Liver (tissue), 7 donors: ENCODE measurements at regions not wholly inside any gene's neighbourhood (a gene's known extent, or its start where the extent isn't known, plus 50 kb on each side); places are given as distances from the start of the nearest gene placed in this dataset.

ENCODE experiments used
- DNase-seq: peaks from one replicate; pipeline ENCODE4 v3.0.0-alpha.2; 2017; ENCODE audit warnings: low spot score
- H3K27ac ChIP-seq, 2 donors: one replicate each; pipeline ENCODE4 v1.7.0; 2013; ENCODE audit warnings: inconsistent platforms in 2 of 2, low read length in 2 of 2, control low read depth in 1 of 2, low read depth in 1 of 2, mild to moderate bottlenecking in 1 of 2
- H3K27me3 ChIP-seq, 4 donors: one replicate each; pipeline versions ENCODE4 v1.6.1 to v1.7.0; 2013; ENCODE audit warnings: low read length in 3 of 4, inconsistent platforms in 1 of 4, mild to moderate bottlenecking in 1 of 4, moderate library complexity in 1 of 4; ENCODE audit not compliant: control insufficient read depth in 4 of 4, insufficient read depth in 4 of 4
- H3K36me3 ChIP-seq, 4 donors: one replicate each; pipeline versions ENCODE4 v1.6.1 to v1.7.0; 2013; ENCODE audit warnings: low read length in 3 of 4, mild to moderate bottlenecking in 3 of 4, low read depth in 1 of 4, moderate library complexity in 1 of 4; ENCODE audit not compliant: control insufficient read depth in 4 of 4, insufficient read depth in 3 of 4
- H3K4me1 ChIP-seq, 4 donors: one replicate each; pipeline versions ENCODE4 v1.6.1 to v1.7.0; 2013; ENCODE audit warnings: low read length in 3 of 4, mild to moderate bottlenecking in 3 of 4, moderate library complexity in 1 of 4; ENCODE audit not compliant: control insufficient read depth in 4 of 4, insufficient read depth in 4 of 4
- H3K4me3 ChIP-seq, 3 donors: one replicate each; pipeline versions ENCODE4 v1.6.1 to v1.7.0; 2013; ENCODE audit warnings: low read length in 3 of 3, control low read depth in 1 of 3, low read depth in 1 of 3, mild to moderate bottlenecking in 1 of 3
- H3K9ac ChIP-seq, 2 donors: one replicate each; pipeline ENCODE4 v1.7.0; 2013; ENCODE audit warnings: low read length in 2 of 2, mild to moderate bottlenecking in 2 of 2, moderate library complexity in 2 of 2, control low read depth in 1 of 2, low read depth in 1 of 2
- H3K9me3 ChIP-seq, 4 donors: one replicate each; pipeline versions ENCODE4 v1.6.1 to v1.7.0; 2013; ENCODE audit warnings: low read length in 3 of 4; ENCODE audit not compliant: control insufficient read depth in 4 of 4
- EGR1 ChIP-seq, 2 donors: IDR thresholded peaks; 2 replicates each; pipeline ENCODE4 v1.6.1; 2016 to 2018; ENCODE audit warnings: antibody characterized with exemption in 2 of 2, low read depth in 2 of 2
- FOXA2 ChIP-seq: IDR thresholded peaks from 2 replicates; pipeline ENCODE4 v1.6.1; 2016; ENCODE audit warnings: antibody characterized with exemption
- GABPA ChIP-seq, 2 donors: IDR thresholded peaks in 1 of 2; conservative IDR thresholded peaks in 1 of 2; 2 replicates each; pipeline ENCODE4 v1.6.1; 2016; ENCODE audit warnings: antibody characterized with exemption in 2 of 2, mild to moderate bottlenecking in 1 of 2, moderate library complexity in 1 of 2
- HNF4A ChIP-seq, 2 donors: conservative IDR thresholded peaks; 2 replicates each; pipeline ENCODE4 v1.6.1; 2016; ENCODE audit warnings: antibody characterized with exemption in 2 of 2, mild to moderate bottlenecking in 2 of 2
- JUND ChIP-seq, 2 donors: IDR thresholded peaks; 2 replicates each; pipeline ENCODE4 v1.6.1; 2016; ENCODE audit warnings: antibody characterized with exemption in 2 of 2
- NR2F2 ChIP-seq: IDR thresholded peaks from 2 replicates; pipeline ENCODE4 v1.6.1; 2016; ENCODE audit warnings: antibody characterized with exemption
- RAD21 ChIP-seq, 2 donors: IDR thresholded peaks; 2 replicates each; pipeline ENCODE4 v1.6.1; 2016; ENCODE audit warnings: antibody characterized with exemption in 2 of 2, mild to moderate bottlenecking in 2 of 2
- RXRA ChIP-seq, 2 donors: IDR thresholded peaks; 2 replicates each; pipeline ENCODE4 v1.6.1; 2017 to 2018; ENCODE audit warnings: antibody characterized with exemption in 2 of 2, mild to moderate bottlenecking in 1 of 2
- SP1 ChIP-seq: IDR thresholded peaks from 2 replicates; pipeline ENCODE4 v1.6.1; 2018; ENCODE audit warnings: antibody characterized with exemption, mild to moderate bottlenecking
- TAF1 ChIP-seq: conservative IDR thresholded peaks from 2 replicates; pipeline ENCODE4 v1.6.1; 2016; ENCODE audit warnings: antibody characterized with exemption, mild to moderate bottlenecking
- YY1 ChIP-seq: IDR thresholded peaks from 2 replicates; pipeline ENCODE4 v1.6.1; 2016; ENCODE audit warnings: antibody characterized with exemption, mild to moderate bottlenecking
- WGBS: extraction: QIAGEN DNeasy Blood & Tissue Kit; methylation state at CpG from one replicate; pipeline ENCODE4 v1.1.7; 2013; 5-methylcytosine and 5-hydroxymethylcytosine counted together
- TF ChIP-seq, protein P1 (sequence below): IDR thresholded peaks from 2 replicates; pipeline ENCODE4 v1.6.1; 2016; ENCODE audit warnings: antibody characterized with exemption
- TF ChIP-seq, protein P2 (sequence below): IDR thresholded peaks from 2 replicates; pipeline ENCODE4 v1.6.1; 2016; ENCODE audit warnings: antibody characterized with exemption, mild to moderate bottlenecking
- TF ChIP-seq, protein P3 (sequence below): IDR thresholded peaks from 2 replicates; pipeline ENCODE4 v1.6.1; 2016; ENCODE audit warnings: antibody characterized with exemption
- donor health status: healthy.
- donor health status: healthy.
- donor health status: healthy.
- donor health status: healthy.

GRCh38 chr2:12035029-12035720, 288.7 kb downstream of the LPIN1 start:
- Histone ChIP-seq H3K4me3 (no peak overlapping the region), H3K27me3 (no peaks in the 10 kb centered on the region), H3K9ac (no peak overlapping the region), H3K4me1 (no peaks in the 10 kb centered on the region), H3K9me3 (peaks cover 4 to 14% (median 5%) of the 10 kb centered on the region in 4 donors), H3K27ac (no peak overlapping the region), H3K36me3 (no peaks in the 10 kb centered on the region)
- 74% methylated on average over 11 of the region's 11 CpGs for WGBS
- DNase-seq = no peak
- TF ChIP-seq JUND (IDR thresholded peaks at IDR 0.05) = no peak
- TF ChIP-seq RXRA (IDR thresholded peaks at IDR 0.05) = no peak
- no peak for TF ChIP-seq GABPA (IDR thresholded peaks at IDR 0.05 in 1 of 2, conservative IDR thresholded peaks at IDR 0.05 in 1 of 2)

- no peaks in the 10 kb centered on the region for H3K4me1 ChIP-seq
- H3K9me3 ChIP-seq = peaks cover 4 to 16% (median 6%) of the 10 kb centered on the region in 4 donors
- no peaks in the 10 kb centered on the region for H3K36me3 ChIP-seq
- no peaks in the 10 kb centered on the region for H3K27me3 ChIP-seq
- DNase-seq = no peak
- H3K4me3 ChIP-seq = no peak overlapping the region
- TF ChIP-seq GABPA (IDR thresholded peaks at IDR 0.05 in 1 of 2, conservative IDR thresholded peaks at IDR 0.05 in 1 of 2) (no peak), RAD21 (IDR thresholded peaks at IDR 0.05) (no peak), SP1 (no peak), JUND (IDR thresholded peaks at IDR 0.05) (no peak), YY1 (no peak), HNF4A (conservative IDR thresholded peaks at IDR 0.05) (no peak), NR2F2 (no peak), FOXA2 (no peak), TAF1 (no peak), EGR1 (IDR thresholded peaks at IDR 0.05; ENCODE audit: low read depth in 2 of 2) (no peak)
- TF ChIP-seq, protein P1, sequence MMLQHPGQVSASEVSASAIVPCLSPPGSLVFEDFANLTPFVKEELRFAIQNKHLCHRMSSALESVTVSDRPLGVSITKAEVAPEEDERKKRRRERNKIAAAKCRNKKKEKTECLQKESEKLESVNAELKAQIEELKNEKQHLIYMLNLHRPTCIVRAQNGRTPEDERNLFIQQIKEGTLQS = no peak
- TF ChIP-seq, protein P2, sequence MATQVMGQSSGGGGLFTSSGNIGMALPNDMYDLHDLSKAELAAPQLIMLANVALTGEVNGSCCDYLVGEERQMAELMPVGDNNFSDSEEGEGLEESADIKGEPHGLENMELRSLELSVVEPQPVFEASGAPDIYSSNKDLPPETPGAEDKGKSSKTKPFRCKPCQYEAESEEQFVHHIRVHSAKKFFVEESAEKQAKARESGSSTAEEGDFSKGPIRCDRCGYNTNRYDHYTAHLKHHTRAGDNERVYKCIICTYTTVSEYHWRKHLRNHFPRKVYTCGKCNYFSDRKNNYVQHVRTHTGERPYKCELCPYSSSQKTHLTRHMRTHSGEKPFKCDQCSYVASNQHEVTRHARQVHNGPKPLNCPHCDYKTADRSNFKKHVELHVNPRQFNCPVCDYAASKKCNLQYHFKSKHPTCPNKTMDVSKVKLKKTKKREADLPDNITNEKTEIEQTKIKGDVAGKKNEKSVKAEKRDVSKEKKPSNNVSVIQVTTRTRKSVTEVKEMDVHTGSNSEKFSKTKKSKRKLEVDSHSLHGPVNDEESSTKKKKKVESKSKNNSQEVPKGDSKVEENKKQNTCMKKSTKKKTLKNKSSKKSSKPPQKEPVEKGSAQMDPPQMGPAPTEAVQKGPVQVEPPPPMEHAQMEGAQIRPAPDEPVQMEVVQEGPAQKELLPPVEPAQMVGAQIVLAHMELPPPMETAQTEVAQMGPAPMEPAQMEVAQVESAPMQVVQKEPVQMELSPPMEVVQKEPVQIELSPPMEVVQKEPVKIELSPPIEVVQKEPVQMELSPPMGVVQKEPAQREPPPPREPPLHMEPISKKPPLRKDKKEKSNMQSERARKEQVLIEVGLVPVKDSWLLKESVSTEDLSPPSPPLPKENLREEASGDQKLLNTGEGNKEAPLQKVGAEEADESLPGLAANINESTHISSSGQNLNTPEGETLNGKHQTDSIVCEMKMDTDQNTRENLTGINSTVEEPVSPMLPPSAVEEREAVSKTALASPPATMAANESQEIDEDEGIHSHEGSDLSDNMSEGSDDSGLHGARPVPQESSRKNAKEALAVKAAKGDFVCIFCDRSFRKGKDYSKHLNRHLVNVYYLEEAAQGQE = no peak
- TF ChIP-seq, protein P3, sequence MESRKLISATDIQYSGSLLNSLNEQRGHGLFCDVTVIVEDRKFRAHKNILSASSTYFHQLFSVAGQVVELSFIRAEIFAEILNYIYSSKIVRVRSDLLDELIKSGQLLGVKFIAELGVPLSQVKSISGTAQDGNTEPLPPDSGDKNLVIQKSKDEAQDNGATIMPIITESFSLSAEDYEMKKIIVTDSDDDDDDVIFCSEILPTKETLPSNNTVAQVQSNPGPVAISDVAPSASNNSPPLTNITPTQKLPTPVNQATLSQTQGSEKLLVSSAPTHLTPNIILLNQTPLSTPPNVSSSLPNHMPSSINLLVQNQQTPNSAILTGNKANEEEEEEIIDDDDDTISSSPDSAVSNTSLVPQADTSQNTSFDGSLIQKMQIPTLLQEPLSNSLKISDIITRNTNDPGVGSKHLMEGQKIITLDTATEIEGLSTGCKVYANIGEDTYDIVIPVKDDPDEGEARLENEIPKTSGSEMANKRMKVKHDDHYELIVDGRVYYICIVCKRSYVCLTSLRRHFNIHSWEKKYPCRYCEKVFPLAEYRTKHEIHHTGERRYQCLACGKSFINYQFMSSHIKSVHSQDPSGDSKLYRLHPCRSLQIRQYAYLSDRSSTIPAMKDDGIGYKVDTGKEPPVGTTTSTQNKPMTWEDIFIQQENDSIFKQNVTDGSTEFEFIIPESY = no peak
- H3K27ac ChIP-seq = no peak overlapping the region
- WGBS = 77% methylated on average over 1 of the region's 1 CpG
- H3K9ac ChIP-seq = no peak overlapping the region
These were observed 289.7 kb downstream of the LPIN1 start for GRCh38 chr2:12035956-12036639.
